ENCODE measurements at regions not wholly inside any gene's neighbourhood (a gene's known extent, or its start where the extent isn't known, plus 50 kb on each side); places are given as distances from the start of the nearest gene placed in this dataset.
"Not testable (repeated sequence)": the region's sequence is repeated elsewhere in the genome, so short reads cannot be mapped to it uniquely, and the experiment has no call there.

GRCh38 chr15:30030345-30030744 lies 52.4 kb upstream of the GOLGA8J start:
- in situ Hi-C loops (cut with HindIII; ENCODE audit: low pct_unique_long_range_greater_than_20kb, low sequenced_read_pairs): no loop called here
- peak; percentile 36 for DNase-seq (ENCODE audit: low read depth, low spot score)

GRCh38 chr15:30023798-30024295 lies 58.9 kb upstream of the GOLGA8J start:
- in situ Hi-C loops (cut with HindIII; ENCODE audit: low pct_unique_long_range_greater_than_20kb, low sequenced_read_pairs): no loop called here
- no peak for DNase-seq (ENCODE audit: low read depth, low spot score)

GRCh38 chr15:30010746-30011145 lies 72.0 kb upstream of the GOLGA8J start:
- in situ Hi-C loops (cut with HindIII; ENCODE audit: low pct_unique_long_range_greater_than_20kb, low sequenced_read_pairs): no loop called here
- DNase-seq (ENCODE audit: low read depth, low spot score): no peak

- in situ Hi-C loops (cut with HindIII; ENCODE audit: low pct_unique_long_range_greater_than_20kb, low sequenced_read_pairs): no loop called here
- no peak for DNase-seq (ENCODE audit: low read depth, low spot score)
These were observed 74.6 kb upstream of the GOLGA8J start for GRCh38 chr15:30008156-30008555.

GRCh38 chr15:30001602-30002001 lies 81.2 kb upstream of the GOLGA8J start:
- DNase-seq (ENCODE audit: low read depth, low spot score): peak; percentile 99

GRCh38 chr15:29998033-29998432 lies 84.7 kb upstream of the GOLGA8J start:
- no peak for DNase-seq (ENCODE audit: low read depth, low spot score)
- in situ Hi-C loops (cut with HindIII; ENCODE audit: low pct_unique_long_range_greater_than_20kb, low sequenced_read_pairs): no loop called here

More at GRCh38 chr15:30001602-30002001, 81.2 kb upstream of the GOLGA8J start:
- in situ Hi-C loops (cut with HindIII; ENCODE audit: low pct_unique_long_range_greater_than_20kb, low sequenced_read_pairs): no loop called here

- in situ Hi-C loops (cut with HindIII; ENCODE audit: low pct_unique_long_range_greater_than_20kb, low sequenced_read_pairs): no loop called here
- no peak for DNase-seq (ENCODE audit: low read depth, low spot score)
These were observed 85.3 kb upstream of the GOLGA8J start for GRCh38 chr15:29997499-29997898.

GRCh38 chr15:29994284-29994683 lies 88.5 kb upstream of the GOLGA8J start:
- no peak for DNase-seq (ENCODE audit: low read depth, low spot score)
- in situ Hi-C loops (cut with HindIII; ENCODE audit: low pct_unique_long_range_greater_than_20kb, low sequenced_read_pairs): no loop called here

GRCh38 chr15:29990954-29991353 lies 91.8 kb upstream of the GOLGA8J start:
- in situ Hi-C loops (cut with HindIII; ENCODE audit: low pct_unique_long_range_greater_than_20kb, low sequenced_read_pairs): no loop called here
- DNase-seq (ENCODE audit: low read depth, low spot score): no peak

GRCh38 chr15:29990035-29990434 lies 92.7 kb upstream of the GOLGA8J start:
- in situ Hi-C loops (cut with HindIII; ENCODE audit: low pct_unique_long_range_greater_than_20kb, low sequenced_read_pairs): no loop called here
- DNase-seq (ENCODE audit: low read depth, low spot score): no peak

GRCh38 chr15:29988701-29989100 lies 94.1 kb upstream of the GOLGA8J start:
- in situ Hi-C loops (cut with HindIII; ENCODE audit: low pct_unique_long_range_greater_than_20kb, low sequenced_read_pairs): no loop called here

GRCh38 chr15:29986946-29987345 lies 95.8 kb upstream of the GOLGA8J start:
- no peak for DNase-seq (ENCODE audit: low read depth, low spot score)
- in situ Hi-C loops (cut with HindIII; ENCODE audit: low pct_unique_long_range_greater_than_20kb, low sequenced_read_pairs): no loop called here

More at GRCh38 chr15:29988701-29989100, 94.1 kb upstream of the GOLGA8J start:
- no peak for DNase-seq (ENCODE audit: low read depth, low spot score)

- in situ Hi-C loops (cut with HindIII; ENCODE audit: low pct_unique_long_range_greater_than_20kb, low sequenced_read_pairs): no loop called here
These were observed 104.1 kb upstream of the GOLGA8J start for GRCh38 chr15:29978411-29979382.

GRCh38 chr15:29974056-29974455 lies 108.7 kb upstream of the GOLGA8J start:
- in situ Hi-C loops (cut with HindIII; ENCODE audit: low pct_unique_long_range_greater_than_20kb, low sequenced_read_pairs); DNase-seq (ENCODE audit: low read depth, low spot score): not testable (repeated sequence)

More at GRCh38 chr15:29978411-29979382, 104.1 kb upstream of the GOLGA8J start:
- no peak for DNase-seq (ENCODE audit: low read depth, low spot score)

- no peak for DNase-seq (ENCODE audit: low read depth, low spot score)
- in situ Hi-C loops (cut with HindIII; ENCODE audit: low pct_unique_long_range_greater_than_20kb, low sequenced_read_pairs): no loop called here
These were observed 110.7 kb upstream of the GOLGA8J start for GRCh38 chr15:29972051-29972450.

- no peak for DNase-seq (ENCODE audit: low read depth, low spot score)
- in situ Hi-C loops (cut with HindIII; ENCODE audit: low pct_unique_long_range_greater_than_20kb, low sequenced_read_pairs): no loop called here
These were observed 112.4 kb upstream of the GOLGA8J start for GRCh38 chr15:29970402-29970695.

GRCh38 chr15:29969562-29970401 lies 113.0 kb upstream of the GOLGA8J start:
- DNase-seq (ENCODE audit: low read depth, low spot score): peak; percentile 8
- in situ Hi-C loops (cut with HindIII; ENCODE audit: low pct_unique_long_range_greater_than_20kb, low sequenced_read_pairs): no loop called here

- DNase-seq (ENCODE audit: low read depth, low spot score): no peak
- in situ Hi-C loops (cut with HindIII; ENCODE audit: low pct_unique_long_range_greater_than_20kb, low sequenced_read_pairs): no loop called here
These were observed 113.7 kb upstream of the GOLGA8J start for GRCh38 chr15:29968895-29969561.

Measured in SK-MEL-5 (cell line).